Keratinocyte (primary cell): ENCODE measurements at regions not wholly inside any gene's neighbourhood (a gene's known extent, or its start where the extent isn't known, plus 50 kb on each side); places are given as distances from the start of the nearest gene placed in this dataset.

Experiments
- DNase-seq: peaks from one replicate; pipeline ENCODE4 v3.0.0-alpha.2; 2011; ENCODE audit warnings: low read depth, missing footprints, low spot score
- FAIRE-seq: peaks from 2 replicates; lab custom pipeline; 2011; peaks lifted over from hg19 to GRCh38; lab: Jason Lieb, UNC
- H2AFZ ChIP-seq: 2 replicates; pipeline ENCODE4 v1.6.0; 2012; ENCODE audit warnings: low read length, control low read depth, inconsistent platforms; ENCODE audit not compliant: control insufficient read depth
- H3K27ac ChIP-seq: 2 replicates; pipeline ENCODE4 v1.5.1; 2011; ENCODE audit warnings: low read length; ENCODE audit not compliant: control insufficient read depth, insufficient read depth
- H3K27me3 ChIP-seq: 3 replicates; pipeline ENCODE4 v1.6.0; 2011; ENCODE audit warnings: low read length; ENCODE audit not compliant: control insufficient read depth, insufficient read depth; ENCODE audit errors: extremely low read depth
- H3K36me3 ChIP-seq, 2 experiments: 2 replicates in 1 of 2; 3 replicates in 1 of 2; pipeline ENCODE4 v1.5.1; 2011; ENCODE audit warnings: low read length in 2 of 2, mild to moderate bottlenecking in 1 of 2; ENCODE audit not compliant: control insufficient read depth in 2 of 2, insufficient read depth in 2 of 2; ENCODE audit errors: extremely low read depth in 1 of 2
- H3K4me1 ChIP-seq: 3 replicates; pipeline ENCODE4 v1.5.1; 2011; ENCODE audit warnings: low read length; ENCODE audit not compliant: control insufficient read depth, insufficient read depth; ENCODE audit errors: extremely low read depth
- H3K4me2 ChIP-seq: 3 replicates; pipeline ENCODE4 v1.6.0; 2011; ENCODE audit warnings: low read depth, low read length; ENCODE audit not compliant: control insufficient read depth, insufficient read depth; ENCODE audit errors: extremely low read depth
- H3K4me3 ChIP-seq, 3 experiments: fragments of 200-600 bp in 1 of 3; sonication (generic) in 1 of 3; 2 replicates in 2 of 3; 3 replicates in 1 of 3; pipeline ENCODE4 v1.5.1; 2011 to 2016; ENCODE audit warnings: low read length in 3 of 3, mild to moderate bottlenecking in 3 of 3, control low read depth in 2 of 3, inconsistent platforms in 1 of 3, low read depth in 1 of 3, mixed read lengths in 1 of 3, mixed run types in 1 of 3, moderate library complexity in 1 of 3; ENCODE audit not compliant: control insufficient read depth in 2 of 3, insufficient read depth in 2 of 3; ENCODE audit errors: extremely low read depth in 1 of 3
- H3K79me2 ChIP-seq: 2 replicates; pipeline ENCODE4 v1.6.0; 2012; ENCODE audit warnings: low read length; ENCODE audit not compliant: control insufficient read depth, insufficient read depth
- H3K9ac ChIP-seq: 3 replicates; pipeline ENCODE4 v1.6.0; 2011; ENCODE audit warnings: low read length; ENCODE audit not compliant: control insufficient read depth, insufficient read depth; ENCODE audit errors: extremely low read depth
- H3K9me1 ChIP-seq: 3 replicates; pipeline ENCODE4 v1.6.0; 2011; ENCODE audit warnings: low read length; ENCODE audit not compliant: control insufficient read depth, insufficient read depth; ENCODE audit errors: extremely low read depth
- H3K9me3 ChIP-seq: 2 replicates; pipeline ENCODE4 v1.5.1; 2012; ENCODE audit warnings: low read depth, low read length; ENCODE audit not compliant: control insufficient read depth
- H4K20me1 ChIP-seq: 3 replicates; pipeline ENCODE4 v1.6.0; 2011; ENCODE audit warnings: low read length; ENCODE audit not compliant: control insufficient read depth, insufficient read depth; ENCODE audit errors: extremely low read depth
- EZH2 ChIP-seq: IDR thresholded peaks from one replicate; pipeline ENCODE4 v1.6.1; 2012; ENCODE audit warnings: inconsistent platforms, mild to moderate bottlenecking, low read length, moderate library complexity
- dilution Hi-C: fragments of 300-500 bp; cut with MboI; formaldehyde crosslinking; loops from one replicate; pipeline ENCODE4 v1.7.0; 2020; ENCODE audit warnings: low sequenced_read_pairs; ENCODE audit not compliant: extremely low pct_ligation_motif_present
- TF ChIP-seq, protein P1 (sequence below), 3 experiments: IDR thresholded peaks in 1 of 3; conservative IDR thresholded peaks in 1 of 3; optimal IDR thresholded peaks in 1 of 3; 2 replicates in 2 of 3; 3 replicates in 1 of 3; pipeline versions ENCODE3 to v1.5.1; 2011; ENCODE audit warnings: low read length in 3 of 3, mild to moderate bottlenecking in 3 of 3, moderate library complexity in 2 of 3, control low read depth in 1 of 3, inconsistent platforms in 1 of 3; ENCODE audit not compliant: insufficient read depth in 2 of 3; ENCODE audit errors: extremely low read depth in 1 of 3

DNA sequence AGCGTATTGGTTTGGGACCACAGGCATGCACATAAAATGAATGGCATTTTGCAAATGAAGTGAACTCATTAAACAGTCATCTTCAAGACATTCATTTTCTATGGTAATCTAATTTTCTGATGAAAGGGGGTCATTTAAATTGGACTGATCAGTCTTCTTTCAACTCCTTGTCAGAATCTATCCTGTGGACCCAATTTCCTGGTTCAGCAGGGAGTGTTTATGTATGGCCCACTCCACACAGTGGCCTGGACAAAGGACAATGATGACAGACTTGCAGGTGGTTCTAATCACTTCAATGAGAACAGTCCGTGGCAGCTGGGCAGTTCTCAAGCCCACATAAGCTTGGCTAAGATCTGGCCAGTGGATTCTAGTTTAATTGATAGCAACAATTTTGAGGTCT, 448.1 kb downstream of the DCDC2C start:
- TF ChIP-seq, protein P1, sequence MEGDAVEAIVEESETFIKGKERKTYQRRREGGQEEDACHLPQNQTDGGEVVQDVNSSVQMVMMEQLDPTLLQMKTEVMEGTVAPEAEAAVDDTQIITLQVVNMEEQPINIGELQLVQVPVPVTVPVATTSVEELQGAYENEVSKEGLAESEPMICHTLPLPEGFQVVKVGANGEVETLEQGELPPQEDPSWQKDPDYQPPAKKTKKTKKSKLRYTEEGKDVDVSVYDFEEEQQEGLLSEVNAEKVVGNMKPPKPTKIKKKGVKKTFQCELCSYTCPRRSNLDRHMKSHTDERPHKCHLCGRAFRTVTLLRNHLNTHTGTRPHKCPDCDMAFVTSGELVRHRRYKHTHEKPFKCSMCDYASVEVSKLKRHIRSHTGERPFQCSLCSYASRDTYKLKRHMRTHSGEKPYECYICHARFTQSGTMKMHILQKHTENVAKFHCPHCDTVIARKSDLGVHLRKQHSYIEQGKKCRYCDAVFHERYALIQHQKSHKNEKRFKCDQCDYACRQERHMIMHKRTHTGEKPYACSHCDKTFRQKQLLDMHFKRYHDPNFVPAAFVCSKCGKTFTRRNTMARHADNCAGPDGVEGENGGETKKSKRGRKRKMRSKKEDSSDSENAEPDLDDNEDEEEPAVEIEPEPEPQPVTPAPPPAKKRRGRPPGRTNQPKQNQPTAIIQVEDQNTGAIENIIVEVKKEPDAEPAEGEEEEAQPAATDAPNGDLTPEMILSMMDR (optimal IDR thresholded peaks at IDR 0.05 in 1 of 3, IDR thresholded peaks at IDR 0.05 in 1 of 3, conservative IDR thresholded peaks at IDR 0.05 in 1 of 3; ENCODE audit: extremely low read depth in 1 of 3, insufficient read depth in 2 of 3, low read length in 3 of 3) = no peak
- TF ChIP-seq EZH2 = no peak
- no peak overlapping the region for H2AFZ ChIP-seq
- H3K4me1 ChIP-seq = no peaks in the 10 kb centered on the region
- no peaks in the 10 kb centered on the region for H3K36me3 ChIP-seq
- no peak overlapping the region for H3K9ac ChIP-seq
- H3K27ac ChIP-seq = no peak overlapping the region
- no peak for DNase-seq
- H3K9me1 ChIP-seq = no peaks in the 10 kb centered on the region
- no peaks in the 10 kb centered on the region for H4K20me1 ChIP-seq
- H3K4me3 ChIP-seq = no peak overlapping the region
- dilution Hi-C loops = no loop called here
- no peaks in the 10 kb centered on the region for H3K79me2 ChIP-seq
- no peaks in the 10 kb centered on the region for H3K27me3 ChIP-seq
- FAIRE-seq = no peak
- H3K4me2 ChIP-seq = no peak overlapping the region
- no peaks in the 10 kb centered on the region for H3K9me3 ChIP-seq

DNA sequence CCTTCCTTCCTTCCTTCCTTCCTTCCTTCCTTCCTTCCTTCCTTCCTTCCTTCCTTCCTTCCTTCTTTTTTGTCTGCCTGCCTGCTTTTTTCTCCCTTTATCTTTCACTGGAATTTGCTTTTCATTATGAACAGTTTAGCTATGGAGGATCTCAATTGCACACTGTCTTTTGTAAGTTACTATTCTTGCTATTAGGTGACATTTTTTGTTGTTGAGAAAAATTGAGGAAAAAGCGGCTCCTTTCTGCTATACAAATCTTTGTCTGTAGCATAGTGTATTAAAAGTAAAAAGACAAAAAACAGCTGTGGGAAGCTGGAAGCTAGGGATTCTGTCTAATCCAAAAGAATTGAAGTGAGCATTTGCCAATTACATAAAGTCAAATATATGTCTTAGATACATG, 448.7 kb downstream of the DCDC2C start:
- Histone ChIP-seq H3K9me3 (no peaks in the 10 kb centered on the region), H3K27me3 (no peaks in the 10 kb centered on the region)
- no peak for FAIRE-seq

More for the DNA sequence above, 448.7 kb downstream of the DCDC2C start:
- no peak for TF ChIP-seq EZH2
- TF ChIP-seq, protein P1 (optimal IDR thresholded peaks at IDR 0.05 in 1 of 3, IDR thresholded peaks at IDR 0.05 in 1 of 3, conservative IDR thresholded peaks at IDR 0.05 in 1 of 3; ENCODE audit: extremely low read depth in 1 of 3, insufficient read depth in 2 of 3, low read length in 3 of 3) = no peak
- no peak overlapping the region for H2AFZ ChIP-seq
- H3K9ac ChIP-seq = no peak overlapping the region
- H4K20me1 ChIP-seq = no peaks in the 10 kb centered on the region
- no peaks in the 10 kb centered on the region for H3K4me1 ChIP-seq
- no peaks in the 10 kb centered on the region for H3K36me3 ChIP-seq
- no peak overlapping the region for H3K4me2 ChIP-seq
- no peak overlapping the region for H3K4me3 ChIP-seq
- H3K9me1 ChIP-seq = no peaks in the 10 kb centered on the region
- no peaks in the 10 kb centered on the region for H3K79me2 ChIP-seq
- dilution Hi-C loops = no loop called here
- no peak overlapping the region for H3K27ac ChIP-seq
- DNase-seq = no peak
